Embryonic facial prominence (tissue), 1 donor: ENCODE measurements at regions not wholly inside any gene's neighbourhood (a gene's known extent, or its start where the extent isn't known, plus 50 kb on each side); places are given as distances from the start of the nearest gene placed in this dataset.
"Not testable (repeated sequence)": the region's sequence is repeated elsewhere in the genome, so short reads cannot be mapped to it uniquely, and the experiment has no call there.

Experiments used
- DNase-seq: peaks from one replicate; pipeline ENCODE4 v3.0.0-alpha.2; 2016; ENCODE audit errors: extremely low spot score

DNA sequence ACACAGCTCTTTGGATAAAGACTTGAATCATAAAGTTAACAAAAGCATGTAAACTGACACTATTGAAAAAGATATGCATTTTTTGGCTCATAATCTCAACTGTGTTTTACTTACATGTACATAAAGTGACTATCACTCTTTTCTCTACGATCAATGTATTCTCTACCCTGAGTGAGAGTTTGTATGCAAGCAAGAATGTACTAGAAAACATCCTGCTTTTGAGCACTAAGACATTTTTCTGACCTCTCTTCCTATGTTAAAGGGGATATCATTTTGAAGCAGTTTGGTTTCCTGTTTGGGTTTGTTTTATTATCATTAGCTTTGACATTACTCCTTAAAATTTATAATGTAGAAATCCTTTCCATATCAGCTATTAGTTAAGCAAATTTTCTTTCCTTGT lies 910.8 kb downstream of the C6orf118 start:
- DNase-seq: no peak

DNA sequence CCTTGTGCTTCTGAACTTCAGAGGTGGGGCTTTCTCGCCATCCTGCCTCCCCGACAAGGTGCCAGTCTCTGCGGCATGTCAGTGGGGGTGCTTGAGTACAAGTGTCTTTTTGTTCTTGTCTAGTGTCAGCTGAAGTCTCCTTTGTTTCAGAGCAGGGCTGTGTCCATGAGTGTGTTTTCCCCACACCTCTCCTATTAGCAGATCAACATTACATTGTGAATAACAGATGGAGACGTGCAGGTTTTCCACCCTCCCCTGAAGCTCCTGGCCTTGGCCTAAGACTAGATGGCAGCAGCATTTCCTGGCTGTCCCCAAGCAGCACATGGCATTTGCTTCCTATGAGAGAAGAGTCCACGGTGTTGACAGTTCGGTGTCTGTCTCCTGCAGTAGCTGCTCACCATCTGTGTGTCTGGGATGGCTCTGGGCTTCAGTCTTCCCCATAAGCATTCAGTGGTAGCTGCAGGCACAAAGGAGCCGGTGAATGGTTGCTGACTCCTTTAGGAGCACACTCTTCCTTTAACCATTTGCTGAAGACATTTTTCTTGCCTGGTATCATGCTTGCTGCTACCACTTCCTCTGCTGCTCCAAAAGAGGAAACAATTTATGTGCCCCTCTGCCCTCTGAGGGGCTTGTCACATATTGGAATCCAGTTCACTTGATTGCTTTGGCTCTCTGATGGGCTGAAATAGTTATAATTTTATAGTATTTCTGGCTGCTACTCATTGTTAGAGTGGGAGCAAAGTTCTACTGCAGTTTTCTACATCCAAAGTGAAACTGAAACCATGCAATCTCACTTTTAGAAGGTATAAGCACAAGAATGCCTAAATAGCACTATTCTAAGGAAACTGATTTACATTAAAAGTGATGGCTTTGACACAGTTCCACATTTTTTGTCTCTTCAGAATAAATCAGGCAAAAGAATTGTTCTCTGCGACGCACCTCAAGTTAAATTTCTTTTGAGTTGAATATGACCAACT lies 913.0 kb downstream of the C6orf118 start:
- DNase-seq: no peak

DNA sequence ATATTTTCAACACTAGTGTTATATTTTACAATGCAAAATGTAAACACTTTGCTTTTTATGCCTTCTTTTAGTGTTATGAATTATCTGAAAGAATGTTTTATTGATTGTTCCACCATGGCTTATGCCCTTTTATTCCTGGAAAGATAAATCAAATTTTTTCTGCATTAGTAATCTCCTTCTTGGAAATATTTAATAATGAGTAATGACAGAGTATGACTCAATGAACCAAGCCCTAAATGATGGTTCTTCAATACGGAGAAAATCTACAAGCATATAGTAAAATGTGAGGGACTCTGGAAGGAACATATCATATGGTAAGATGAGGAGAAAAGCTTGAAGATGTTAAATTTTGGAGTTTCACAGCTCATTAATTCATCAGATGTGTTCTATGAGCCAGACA lies 929.6 kb downstream of the C6orf118 start:
- no peak for DNase-seq

DNA sequence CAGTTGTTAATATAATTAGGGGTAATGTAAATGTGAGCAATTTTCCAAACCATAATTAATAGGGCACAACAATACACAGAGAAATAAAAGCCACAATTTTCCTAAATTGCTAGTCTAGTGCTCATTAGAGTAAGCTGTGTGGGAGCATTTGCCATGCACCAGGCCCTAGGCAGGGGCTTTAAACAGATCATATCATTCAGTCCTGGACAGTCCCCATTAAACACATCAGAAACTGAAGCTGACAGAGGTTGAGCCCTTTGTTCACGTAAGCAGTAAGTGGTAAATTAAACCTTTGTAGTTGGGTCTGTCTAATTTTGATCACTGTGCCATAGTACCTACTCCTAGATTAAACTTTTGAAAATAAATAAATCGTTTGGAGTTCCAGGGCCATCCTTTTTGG lies 931.1 kb downstream of the C6orf118 start:
- no peak for DNase-seq

DNA sequence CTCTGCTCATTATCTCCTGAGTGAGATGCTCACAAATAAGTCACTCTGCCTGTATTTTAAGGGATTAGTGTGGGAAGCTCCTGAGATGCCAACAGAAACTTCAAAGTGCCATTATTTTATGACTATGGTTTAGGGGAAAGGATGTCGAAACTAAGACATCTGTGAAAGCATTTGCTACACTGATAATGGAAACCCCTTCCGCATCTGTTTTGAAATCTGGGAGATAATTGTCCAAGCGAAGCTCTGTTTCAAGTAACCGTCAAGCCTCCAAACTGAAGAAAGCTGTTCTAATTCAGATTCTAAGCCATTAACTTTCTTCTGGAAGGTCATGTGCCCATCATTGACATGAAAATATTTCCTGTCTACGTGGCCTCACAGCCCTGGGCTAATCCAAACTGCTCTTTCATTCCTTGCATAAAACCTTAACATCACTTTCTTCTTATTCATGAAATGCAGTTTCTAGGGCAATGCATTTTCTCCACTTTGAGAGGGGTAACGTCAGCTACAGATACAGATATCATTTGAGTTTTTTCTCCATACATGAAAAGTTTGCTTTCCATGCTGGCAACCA lies 932.0 kb downstream of the C6orf118 start:
- no peak for DNase-seq

DNA sequence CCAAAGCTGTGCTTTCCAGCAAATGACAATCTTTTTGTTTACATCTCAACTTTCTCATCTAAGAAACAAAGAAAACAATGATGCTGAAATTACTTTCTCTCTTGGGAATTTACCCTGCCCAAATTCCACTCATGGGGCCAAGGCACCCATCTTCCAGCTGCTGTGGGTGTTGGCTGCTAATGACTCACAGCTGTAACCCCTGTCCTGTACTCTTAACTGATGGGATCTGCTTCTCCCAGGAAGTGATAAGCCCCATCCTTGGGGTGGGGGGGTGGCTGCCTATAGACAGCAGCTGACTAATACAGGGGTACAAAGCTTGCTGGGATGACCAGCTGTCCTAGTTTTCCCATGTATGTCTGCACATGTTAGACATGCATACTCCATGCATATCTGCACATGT lies 938.6 kb downstream of the C6orf118 start:
- no peak for DNase-seq

DNA sequence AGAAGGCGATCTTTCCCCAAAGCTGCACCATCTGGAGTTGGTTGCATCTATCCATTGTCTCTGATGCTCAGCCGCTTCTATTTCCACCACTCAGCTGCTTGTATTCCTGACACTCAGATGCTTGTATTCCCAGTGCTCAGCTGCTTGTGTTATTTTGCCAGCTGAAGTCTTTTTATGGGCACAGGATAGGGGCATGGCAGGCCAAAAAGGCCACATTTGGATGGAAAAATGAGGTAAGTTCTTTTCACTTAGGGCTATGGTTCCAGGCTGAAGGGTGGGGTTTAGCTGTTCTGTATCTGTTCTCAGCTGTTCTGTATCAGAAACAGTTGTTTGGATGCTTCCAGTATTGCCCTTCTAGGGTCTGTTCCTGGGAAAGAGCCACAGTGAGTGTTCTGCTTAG lies 944.9 kb downstream of the QKI start:
- no peak for DNase-seq

DNA sequence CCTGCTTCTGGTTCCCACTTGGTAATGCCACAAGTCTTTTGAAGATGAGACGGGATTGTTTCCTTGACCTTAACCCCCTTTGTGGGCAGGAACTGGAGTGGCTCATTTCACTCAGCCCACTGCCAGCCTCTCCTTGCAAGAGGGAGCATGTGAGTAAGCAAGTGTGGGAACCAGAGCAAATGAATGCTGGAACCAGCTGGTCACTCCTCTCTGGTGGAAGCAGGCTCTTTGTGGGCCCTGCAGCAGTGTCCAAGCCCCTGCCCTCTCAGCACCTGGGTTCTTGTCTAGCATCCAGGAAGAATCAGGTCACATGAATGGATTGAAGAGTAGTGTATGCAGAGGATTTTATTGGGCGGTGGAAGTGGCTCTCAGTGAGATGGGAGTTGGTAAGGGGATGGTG lies 944.5 kb downstream of the QKI start:
- no peak for DNase-seq

DNA sequence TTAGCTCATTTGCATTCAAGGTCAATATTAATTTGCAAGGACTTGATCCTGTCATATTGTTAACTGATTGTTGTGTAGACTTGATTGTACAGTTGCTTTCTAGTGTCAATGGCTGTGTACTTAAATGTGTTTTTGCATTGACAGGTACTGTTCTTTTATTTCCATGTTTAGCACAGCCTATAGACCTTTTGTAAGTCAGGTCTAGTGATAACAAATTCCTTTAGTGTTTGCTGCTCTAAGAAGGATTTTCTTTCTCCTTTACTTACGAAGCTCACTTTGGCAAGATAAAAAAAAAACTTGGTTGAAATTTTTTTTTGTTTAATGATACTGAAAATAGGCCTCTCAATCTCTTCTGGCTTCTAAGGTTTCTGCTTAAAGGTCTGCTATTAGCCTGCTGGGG lies 942.3 kb downstream of the QKI start:
- no peak for DNase-seq

DNA sequence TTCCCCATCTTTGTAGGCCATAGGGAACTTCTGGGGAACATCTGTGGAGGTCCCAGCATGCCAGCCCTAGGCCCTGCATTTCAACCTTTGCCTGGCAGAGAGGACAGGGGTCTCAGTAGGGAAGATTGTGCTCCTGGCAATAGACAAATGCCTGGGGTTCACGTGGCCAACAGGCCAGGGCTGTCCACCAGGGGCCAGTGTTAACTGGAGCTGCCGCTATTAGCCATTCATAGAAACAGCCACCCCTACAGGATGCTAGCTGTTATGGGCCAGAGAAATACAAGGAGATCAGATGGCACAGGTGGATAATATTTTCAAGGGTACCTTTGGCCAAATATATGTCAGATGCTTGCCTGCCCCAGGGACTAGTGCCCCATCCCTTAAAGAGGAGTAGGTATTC lies 932.9 kb downstream of the QKI start:
- no peak for DNase-seq

DNA sequence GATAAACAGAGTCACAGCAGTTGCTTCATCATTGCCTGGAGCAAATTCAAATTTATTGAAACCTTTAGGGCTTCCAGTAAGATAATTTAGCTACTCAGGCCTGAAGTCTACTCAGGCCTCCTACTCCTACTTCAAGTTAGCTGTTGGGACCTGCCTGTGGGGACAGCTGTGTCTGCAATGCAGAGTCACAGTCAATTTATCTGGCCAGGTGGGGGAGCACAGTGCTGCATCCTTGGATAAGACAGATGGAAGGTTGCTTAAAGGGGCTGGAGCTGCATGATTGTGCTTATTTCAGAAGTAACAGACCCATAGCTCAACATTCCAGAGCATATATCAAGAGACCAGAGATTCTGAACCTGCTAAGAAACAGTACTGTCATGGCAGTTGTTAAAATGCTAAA lies 932.1 kb downstream of the QKI start:
- no peak for DNase-seq

DNA sequence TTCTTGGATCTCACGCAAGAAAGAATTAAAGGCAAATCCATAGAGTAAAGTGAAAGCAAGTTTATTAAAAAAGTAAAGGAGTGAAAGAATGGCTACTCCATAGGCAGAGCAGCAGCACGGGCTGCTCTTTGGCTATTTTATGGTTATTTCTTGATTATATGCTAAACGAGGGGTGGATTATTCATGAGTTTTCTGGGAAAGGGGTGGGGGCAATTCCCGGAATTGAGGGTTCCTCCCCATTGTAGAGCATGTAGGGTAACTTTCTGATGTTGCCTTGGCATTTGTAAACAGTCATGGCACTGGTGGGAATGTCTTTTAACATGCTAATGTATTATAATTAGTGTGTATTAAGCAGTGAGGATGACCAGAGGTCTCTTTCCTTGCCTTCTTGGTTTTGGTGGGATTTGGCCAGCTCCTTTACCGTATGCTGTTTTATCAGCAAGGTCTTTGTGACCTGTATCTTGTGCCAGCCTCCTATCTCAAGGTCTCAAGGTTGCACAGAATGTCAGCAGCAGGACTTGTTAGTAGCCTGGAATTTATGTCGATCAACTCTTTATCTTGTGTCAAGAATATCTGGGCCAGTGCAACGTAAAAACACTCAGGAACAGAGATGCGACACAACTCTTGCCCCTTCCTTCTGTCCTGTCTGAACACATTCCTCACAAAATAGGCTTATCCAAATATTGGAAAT lies 931.4 kb downstream of the QKI start:
- DNase-seq: no peak

DNA sequence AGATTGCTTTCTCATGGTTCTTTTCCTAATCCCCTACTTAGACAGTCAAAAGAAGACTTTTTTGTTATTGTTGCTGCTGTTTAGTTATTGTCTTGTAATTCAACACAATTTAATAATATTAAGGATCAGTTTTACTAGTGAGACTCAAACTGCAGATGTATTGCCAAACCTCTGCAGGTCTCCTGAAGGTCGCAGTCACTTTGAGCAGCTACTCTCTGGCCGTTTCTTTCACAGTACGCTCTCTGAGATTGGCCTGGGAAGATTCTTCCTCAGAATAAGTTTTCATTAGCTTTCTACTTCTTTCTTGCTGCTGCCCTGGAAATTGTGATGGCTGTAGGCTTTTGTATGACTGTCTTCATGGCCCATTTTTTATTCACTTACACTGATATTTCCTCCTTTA lies 930.8 kb downstream of the QKI start:
- DNase-seq: no peak

DNA sequence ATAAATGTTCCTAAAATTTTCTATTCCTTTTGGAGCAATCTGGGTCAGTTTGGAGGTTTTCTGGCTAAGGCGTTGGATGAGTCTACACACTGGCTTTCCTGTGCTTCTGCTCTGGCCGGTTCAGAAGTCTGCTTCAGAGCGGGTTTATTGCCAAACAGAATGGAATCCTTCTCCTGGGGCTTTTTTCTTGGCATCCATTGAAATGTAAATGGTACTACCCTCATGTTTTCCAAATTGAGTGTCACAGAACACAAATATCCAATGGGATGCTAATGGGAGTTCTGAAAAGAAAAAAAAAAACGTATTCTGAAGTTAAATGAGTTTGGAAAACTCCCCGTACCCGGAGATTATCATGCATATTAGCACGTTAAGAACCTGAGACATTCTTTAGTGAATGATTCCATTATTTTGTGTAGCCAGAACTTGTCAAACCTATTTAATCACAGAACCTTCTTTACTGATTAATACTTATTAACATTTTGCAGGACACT lies 930.3 kb downstream of the QKI start:
- DNase-seq: no peak

DNA sequence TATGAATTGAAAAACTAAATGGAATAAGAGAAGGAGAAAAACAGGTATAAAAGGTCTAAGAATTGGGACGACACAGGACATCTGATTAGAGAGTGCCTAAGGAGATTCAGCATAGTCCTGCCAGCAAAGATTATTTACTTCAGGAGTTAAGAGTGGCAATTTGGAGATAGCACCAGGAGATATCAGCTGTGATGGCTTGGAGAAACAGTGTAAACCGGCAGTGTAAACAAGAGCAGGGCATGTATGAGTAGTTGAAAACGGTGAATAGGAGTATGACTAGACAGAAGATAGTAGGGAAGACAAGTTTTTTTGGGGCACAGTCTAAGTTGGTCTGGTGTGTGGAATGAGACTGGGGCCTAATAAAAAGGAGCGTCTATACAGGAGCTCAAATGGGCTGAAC lies 924.9 kb downstream of the QKI start:
- DNase-seq: not testable (repeated sequence)

DNA sequence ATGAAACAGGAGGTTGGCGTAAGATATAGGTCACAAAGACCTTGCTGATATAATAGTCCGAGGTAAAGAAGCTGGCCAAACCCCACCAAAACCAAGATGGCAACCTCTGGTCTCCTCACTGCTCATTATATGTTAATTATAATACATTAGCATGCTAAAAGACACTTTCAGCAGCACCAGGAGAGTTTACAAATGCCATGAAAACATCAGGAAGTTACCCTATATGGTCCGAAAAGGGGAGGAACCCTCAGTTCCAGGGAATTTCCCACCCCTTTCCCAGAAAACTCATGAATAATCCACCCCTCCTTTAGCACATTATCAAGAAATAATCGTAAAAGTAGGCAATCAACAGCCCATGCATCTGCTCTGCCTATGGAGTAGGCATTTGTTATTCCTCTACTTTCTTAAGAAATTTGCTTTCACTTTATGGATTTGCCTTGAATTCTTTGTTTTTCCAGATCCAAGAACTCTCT lies 923.4 kb downstream of the QKI start:
- DNase-seq: no peak

DNA sequence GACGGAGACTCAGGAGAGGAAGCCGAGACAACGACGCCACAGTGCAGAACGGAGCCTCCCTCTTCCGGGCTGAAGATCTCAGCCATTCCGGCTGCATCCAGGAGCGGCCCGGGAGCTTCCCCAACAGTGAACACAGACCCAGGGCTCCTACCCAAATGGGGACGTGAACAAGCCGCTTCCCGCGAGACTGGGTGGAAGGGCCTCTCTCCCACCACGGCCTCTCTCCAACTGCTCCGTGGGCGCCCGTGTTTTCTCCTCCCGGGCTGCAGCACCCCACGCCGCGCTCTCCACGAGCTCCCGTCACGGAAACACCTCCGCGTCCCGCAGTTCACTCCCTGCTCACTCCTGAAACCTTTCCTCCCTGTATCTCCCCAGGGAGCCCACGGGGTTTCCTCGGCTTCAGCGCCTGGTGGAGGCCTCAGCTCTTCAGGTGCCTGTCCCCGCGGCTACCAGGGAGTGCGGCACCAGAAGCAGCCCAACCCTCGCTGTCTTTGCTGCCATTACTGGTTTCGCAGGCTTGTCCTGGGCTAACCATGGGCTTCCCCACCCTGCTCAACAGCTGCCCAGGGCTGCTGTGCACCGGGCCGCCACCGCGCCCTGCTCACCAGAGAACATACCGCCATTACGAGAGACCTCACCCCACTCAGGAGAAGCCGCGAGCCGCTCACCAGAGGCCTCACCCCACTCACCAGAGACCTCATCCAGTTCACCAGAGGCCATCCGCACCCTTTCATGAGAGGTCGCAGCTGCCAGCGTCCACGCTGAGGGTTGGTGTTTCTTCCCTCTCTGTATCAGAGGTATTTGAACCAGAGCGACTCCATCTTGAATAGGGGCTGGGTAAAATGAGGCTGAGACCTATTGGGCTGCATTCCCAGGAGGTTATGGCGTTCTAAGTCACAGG lies 922.8 kb downstream of the QKI start:
- no peak for DNase-seq

DNA sequence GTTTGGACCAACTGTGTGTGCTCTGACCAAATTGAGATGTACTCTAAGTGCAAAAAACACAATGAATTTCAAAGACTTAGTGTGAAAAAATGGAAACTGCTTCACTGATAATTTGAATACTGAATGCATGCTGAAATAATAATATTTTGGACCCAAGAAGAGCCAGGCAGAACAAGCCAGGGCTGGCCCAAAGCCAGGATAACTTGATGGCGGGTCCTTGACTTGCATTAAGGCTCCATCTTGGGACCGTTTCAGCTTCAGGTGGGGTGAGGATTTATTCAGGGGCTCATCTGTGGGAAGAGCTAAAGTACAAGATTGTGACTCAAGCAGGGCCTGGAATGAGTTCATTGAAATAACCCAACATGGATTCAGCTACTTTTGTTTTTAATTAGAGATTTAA lies 921.9 kb downstream of the QKI start:
- DNase-seq: no peak

DNA sequence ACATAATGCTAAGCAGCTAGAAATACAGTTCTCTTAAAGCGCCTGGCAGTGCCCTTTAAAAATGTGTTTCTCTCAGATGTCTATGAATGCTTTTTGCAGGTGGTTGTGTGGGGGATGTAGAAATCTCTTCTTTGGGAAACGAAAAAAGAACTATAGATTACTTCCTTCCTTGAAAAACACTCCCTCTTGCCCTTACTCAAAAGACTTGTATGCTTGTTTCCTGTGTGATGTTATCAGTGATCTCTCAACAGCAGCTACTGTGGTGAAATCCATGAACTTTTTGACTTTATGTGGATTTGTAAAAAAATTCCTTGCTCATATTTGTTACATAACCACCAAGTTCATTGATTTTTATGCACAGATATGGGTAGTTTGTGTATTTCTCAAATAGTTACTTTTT lies 916.5 kb downstream of the QKI start:
- DNase-seq: no peak

DNA sequence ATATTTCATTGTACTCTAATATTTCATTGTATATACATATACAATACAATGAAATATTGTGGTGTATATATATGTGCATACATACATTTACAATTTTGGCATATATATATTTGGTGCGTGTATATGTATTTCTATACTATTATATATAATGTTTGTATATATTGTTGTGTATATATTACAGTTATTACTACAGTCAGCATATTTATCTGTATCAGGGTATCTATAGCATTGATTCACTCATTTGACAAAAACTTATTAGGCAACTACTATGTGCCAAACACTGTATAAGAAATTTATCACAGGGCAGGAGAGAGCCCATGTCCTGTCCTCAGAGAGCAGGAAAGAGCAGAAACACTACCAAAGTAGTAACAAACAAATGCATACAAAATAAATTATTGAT lies 910.6 kb downstream of the QKI start:
- DNase-seq: no peak

DNA sequence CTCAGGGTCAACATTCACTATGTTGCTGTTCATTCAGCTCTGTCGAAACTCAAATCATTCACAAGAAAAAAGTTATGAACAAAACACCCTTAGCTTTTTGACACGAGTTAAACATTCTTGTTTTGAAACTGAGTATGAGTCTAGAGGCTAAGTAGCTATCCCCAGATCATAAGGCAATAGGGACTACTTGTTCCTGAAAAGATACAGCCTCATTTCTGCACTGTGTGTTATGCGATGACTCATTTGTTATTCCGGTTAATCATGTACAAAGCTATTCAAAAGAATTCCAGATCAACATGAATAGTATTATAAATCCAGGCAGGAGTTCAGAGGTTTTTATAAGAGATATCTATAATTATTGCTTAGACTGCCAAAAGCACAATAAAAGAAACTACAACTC lies 908.0 kb downstream of the QKI start:
- DNase-seq: no peak

DNA sequence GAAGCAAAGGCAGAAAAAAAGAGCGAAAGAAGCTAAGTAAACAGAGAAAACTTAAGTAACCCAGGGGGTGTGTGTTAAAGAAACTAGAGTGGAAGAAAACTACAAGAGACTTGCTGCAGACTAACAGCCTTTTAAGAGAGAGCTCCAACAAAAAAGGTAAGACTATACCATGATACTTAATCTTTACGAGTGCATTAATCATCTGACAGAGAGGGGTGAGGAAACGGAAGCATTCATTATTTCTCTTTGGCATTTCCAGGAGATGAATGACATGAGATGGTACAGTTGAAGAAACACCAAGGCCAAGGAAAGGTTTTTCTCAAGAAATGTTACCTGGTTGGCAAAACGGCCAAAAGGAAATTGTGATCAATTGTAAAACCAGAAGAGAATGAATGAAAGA lies 906.8 kb downstream of the QKI start:
- no peak for DNase-seq
